HL-60 (cell line): ENCODE measurements at regions not wholly inside any gene's neighbourhood (a gene's known extent, or its start where the extent isn't known, plus 50 kb on each side); places are given as distances from the start of the nearest gene placed in this dataset.

Source experiments
- DNase-seq, 2 experiments: peaks; one replicate each; pipeline ENCODE4 v3.0.0-alpha.2; 2010 to 2020; ENCODE audit warnings: low read depth in 1 of 2, low spot score in 1 of 2
- H3K27ac ChIP-seq: fragments of 250-450 bp; sonication (Bioruptor Pico); replicated peaks from 2 replicates; pipeline ENCODE4 v1.5.1; 2020; ENCODE audit warnings: mild to moderate bottlenecking, moderate library complexity
- H3K27me3 ChIP-seq: fragments of 250-450 bp; sonication (Bioruptor Pico); 2 replicates; pipeline ENCODE4 v1.5.1; 2021; ENCODE audit warnings: mild to moderate bottlenecking, moderate library complexity; ENCODE audit not compliant: insufficient read depth, poor library complexity, severe bottlenecking
- H3K4me3 ChIP-seq: replicated peaks from 2 replicates; pipeline ENCODE4 v1.5.1; 2011; ENCODE audit warnings: mild to moderate bottlenecking, control low read depth, low read length; ENCODE audit not compliant: insufficient read depth
- CTCF ChIP-seq: IDR thresholded peaks from one replicate; pipeline ENCODE4 v1.5.1; 2011; ENCODE audit warnings: low read length, control low read depth, inconsistent platforms; ENCODE audit not compliant: insufficient read depth
- GABPA ChIP-seq: IDR thresholded peaks from 2 replicates; pipeline ENCODE4 v1.6.1; 2012; ENCODE audit warnings: low read depth
- POLR2AphosphoS5 ChIP-seq: IDR thresholded peaks from 2 replicates; pipeline ENCODE4 v1.6.1; 2012; ENCODE audit warnings: low read depth
- REST ChIP-seq: IDR thresholded peaks from 2 replicates; pipeline ENCODE4 v1.6.1; 2012; ENCODE audit warnings: low read depth; ENCODE audit not compliant: insufficient replicate concordance
- SPI1 ChIP-seq: IDR thresholded peaks from 2 replicates; pipeline ENCODE4 v1.6.1; 2012; ENCODE audit warnings: low read depth, mild to moderate bottlenecking, borderline replicate concordance

GRCh38 chr5:10854506-10855277, 93.7 kb upstream of the DAP start:
- TF ChIP-seq POLR2AphosphoS5 (peak; percentile 62; the same call in 1 of the 2 replicates), GABPA (no peak), SPI1 (peak; percentile 39; the same call in 1 of the 2 replicates), REST (no peak), CTCF (no peak)
- Histone ChIP-seq H3K27ac (no peak overlapping the region), H3K27me3 (no peaks in the 10 kb centered on the region), H3K4me3 (no peak overlapping the region)
- peak; percentile 82 to 85 for DNase-seq

- TF ChIP-seq CTCF (no peak), GABPA (no peak), POLR2AphosphoS5 (no peak), REST (no peak), SPI1 (no peak)
- DNase-seq, result no peak
- Histone ChIP-seq H3K27ac (no peak overlapping the region), H3K4me3 (no peak overlapping the region), H3K27me3 (no peaks in the 10 kb centered on the region)
Observed at GRCh38 chr5:10853154-10853553, 92.1 kb upstream of the DAP start.

DNA sequence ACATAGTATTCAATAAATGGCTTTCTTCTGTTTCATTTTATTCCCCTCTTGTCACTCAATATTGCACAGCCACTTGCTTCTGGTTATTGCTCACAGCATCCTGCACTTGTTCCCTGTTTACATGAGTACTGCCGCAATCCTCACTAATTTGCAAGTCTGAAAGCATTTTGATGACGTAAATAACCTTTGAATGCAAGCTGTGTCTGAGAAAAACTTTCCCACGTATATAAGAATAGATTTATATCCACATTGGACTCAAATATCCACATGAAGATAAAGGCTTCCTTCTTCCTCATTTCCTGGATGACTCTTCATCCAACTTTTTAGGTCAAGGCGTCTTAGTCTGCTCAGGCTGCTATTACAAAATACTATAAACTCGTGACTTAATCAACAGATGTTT, 88.2 kb upstream of the DAP start:
- H3K4me3 ChIP-seq, result no peak overlapping the region
- TF ChIP-seq GABPA, result no peak
- no peak for TF ChIP-seq POLR2AphosphoS5
- no peak for TF ChIP-seq CTCF
- no peak for TF ChIP-seq SPI1
- H3K27me3 ChIP-seq, result no peaks in the 10 kb centered on the region
- no peak for DNase-seq
- H3K27ac ChIP-seq, result no peak overlapping the region

DNA sequence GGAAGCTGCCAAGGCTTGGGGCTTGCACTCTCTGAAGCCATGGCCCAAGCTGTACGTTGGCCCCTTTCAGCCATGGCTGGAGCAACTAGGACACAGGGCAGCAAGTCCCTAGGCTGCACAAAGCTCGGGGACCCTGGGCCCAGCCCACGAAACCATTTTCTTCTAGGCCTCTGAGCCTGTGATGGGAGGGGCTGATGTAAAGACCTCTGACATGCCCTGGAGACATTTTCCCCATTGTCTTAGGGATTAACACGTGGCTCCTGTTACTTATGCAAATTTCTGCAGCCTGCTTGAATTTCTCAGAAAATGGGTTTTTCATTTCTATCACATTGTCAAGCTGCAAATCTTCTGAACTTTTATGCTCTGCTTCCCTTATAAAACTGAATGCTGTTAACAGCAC, 83.0 kb upstream of the DAP start:
- DNase-seq, result no peak
- Histone ChIP-seq H3K27ac (no peak overlapping the region), H3K27me3 (no peaks in the 10 kb centered on the region), H3K4me3 (no peak overlapping the region)
- no peak for TF ChIP-seq REST
- no peak for TF ChIP-seq CTCF
- TF ChIP-seq POLR2AphosphoS5, result no peak
- no peak for TF ChIP-seq SPI1
- TF ChIP-seq GABPA, result no peak
